Neuronal stem cell (in vitro differentiated cells): ENCODE measurements at regions not wholly inside any gene's neighbourhood (a gene's known extent, or its start where the extent isn't known, plus 50 kb on each side); places are given as distances from the start of the nearest gene placed in this dataset.

Experiments
- DNase-seq: peaks from one replicate; pipeline ENCODE4 v3.0.0-alpha.2; 2013; ENCODE audit warnings: low spot score
- H2AFZ ChIP-seq: one replicate; pipeline ENCODE4 v1.6.1; 2013; ENCODE audit warnings: mild to moderate bottlenecking, low read length, inconsistent platforms
- H2AK5ac ChIP-seq: 2 replicates; pipeline ENCODE4 v1.6.1; 2013; ENCODE audit warnings: low read depth, mild to moderate bottlenecking, inconsistent platforms, low read length, moderate library complexity, mixed read lengths
- H2BK120ac ChIP-seq: 2 replicates; pipeline ENCODE4 v1.6.1; 2013; ENCODE audit warnings: low read depth, mild to moderate bottlenecking, inconsistent platforms, low read length, moderate library complexity, mixed read lengths
- H2BK12ac ChIP-seq: one replicate; pipeline ENCODE4 v1.6.1; 2013; ENCODE audit warnings: low read length, inconsistent platforms
- H2BK15ac ChIP-seq: 2 replicates; pipeline ENCODE4 v1.6.1; 2013; ENCODE audit warnings: mild to moderate bottlenecking, low read length, inconsistent platforms, mixed read lengths
- H2BK5ac ChIP-seq: one replicate; pipeline ENCODE4 v1.6.1; 2013; ENCODE audit warnings: inconsistent platforms, mild to moderate bottlenecking, low read length, moderate library complexity
- H3K14ac ChIP-seq: one replicate; pipeline ENCODE4 v1.6.1; 2013; ENCODE audit warnings: low read length, inconsistent platforms
- H3K18ac ChIP-seq: 2 replicates; pipeline ENCODE4 v1.6.1; 2013; ENCODE audit warnings: low read length, inconsistent platforms
- H3K23ac ChIP-seq: 2 replicates; pipeline ENCODE4 v1.6.1; 2013; ENCODE audit warnings: low read depth, mild to moderate bottlenecking, mixed read lengths, low read length, inconsistent platforms; ENCODE audit not compliant: poor library complexity
- H3K27ac ChIP-seq: replicated peaks from 3 replicates; pipeline ENCODE4 v1.5.1; 2013; ENCODE audit warnings: low read length, inconsistent platforms
- H3K27me3 ChIP-seq, 3 experiments: 2 replicates each; pipeline ENCODE4 v1.6.1; 2013; ENCODE audit warnings: low read length in 3 of 3, mild to moderate bottlenecking in 2 of 3, inconsistent platforms in 1 of 3, low read depth in 1 of 3, mixed read lengths in 1 of 3, moderate library complexity in 1 of 3; ENCODE audit not compliant: control insufficient read depth in 3 of 3, insufficient read depth in 3 of 3
- H3K36me3 ChIP-seq, 2 donors: replicated peaks in 1 of 2; 2 replicates each; pipeline ENCODE4 v1.6.1; 2013; ENCODE audit warnings: low read length in 2 of 2; ENCODE audit not compliant: control insufficient read depth in 2 of 2, insufficient read depth in 2 of 2
- H3K4ac ChIP-seq: 2 replicates; pipeline ENCODE4 v1.6.1; 2013; ENCODE audit warnings: inconsistent platforms, mild to moderate bottlenecking, low read length, moderate library complexity
- H3K4me1 ChIP-seq, 2 donors: 1 replicate in 1 of 2; 2 replicates in 1 of 2; pipeline ENCODE4 v1.6.1; 2013; ENCODE audit warnings: low read length in 2 of 2, low read depth in 1 of 2; ENCODE audit not compliant: control insufficient read depth in 2 of 2, insufficient read depth in 1 of 2
- H3K4me2 ChIP-seq: one replicate; pipeline ENCODE4 v1.6.1; 2013; ENCODE audit warnings: mild to moderate bottlenecking, low read length, inconsistent platforms; ENCODE audit not compliant: insufficient read depth, poor library complexity, severe bottlenecking
- H3K4me3 ChIP-seq, 2 donors: 2 replicates each; pipeline ENCODE4 v1.5.1; 2013; ENCODE audit warnings: low read length in 2 of 2, mild to moderate bottlenecking in 2 of 2, inconsistent platforms in 1 of 2, moderate library complexity in 1 of 2
- H3K79me1 ChIP-seq: one replicate; pipeline ENCODE4 v1.6.1; 2013; ENCODE audit warnings: low read depth, mild to moderate bottlenecking, inconsistent platforms, low read length, moderate library complexity
- H3K9ac ChIP-seq: one replicate; pipeline ENCODE4 v1.6.1; 2013; ENCODE audit warnings: mild to moderate bottlenecking, low read depth, low read length, inconsistent platforms; ENCODE audit not compliant: poor library complexity
- H3K9me3 ChIP-seq, 2 donors: replicated peaks in 1 of 2; 2 replicates each; pipeline versions ENCODE3 to v1.6.1; 2013; ENCODE audit warnings: low read length in 2 of 2, mild to moderate bottlenecking in 2 of 2, inconsistent platforms in 1 of 2, low read depth in 1 of 2, mixed read lengths in 1 of 2, moderate library complexity in 1 of 2; ENCODE audit not compliant: control insufficient read depth in 2 of 2, insufficient read depth in 1 of 2
- H4K8ac ChIP-seq: one replicate; pipeline ENCODE4 v1.6.1; 2013; ENCODE audit warnings: low read depth, mild to moderate bottlenecking, inconsistent platforms, low read length, moderate library complexity
- H4K91ac ChIP-seq: one replicate; pipeline ENCODE4 v1.6.1; 2013; ENCODE audit warnings: low read length, low read depth, mild to moderate bottlenecking, inconsistent platforms; ENCODE audit not compliant: poor library complexity
- WGBS, 2 donors: extraction: QIAGEN DNeasy Blood & Tissue Kit; methylation state at CpG; one replicate each; pipeline ENCODE4 v1.1.7; 2013; ENCODE audit warnings: missing lambda C conversion rate in 2 of 2, mixed read lengths in 1 of 2; ENCODE audit not compliant: insufficient read length in 2 of 2, insufficient replicate concordance in 1 of 2; ENCODE audit errors: extremely low coverage in 2 of 2; 5-methylcytosine and 5-hydroxymethylcytosine counted together

GRCh38 chr17:71398025-71398424, 722.8 kb upstream of the SOX9 start:
- Histone ChIP-seq H3K23ac (no peak overlapping the region), H2BK15ac (no peak overlapping the region), H2BK12ac (no peak overlapping the region), H2AFZ (no peak overlapping the region), H3K36me3 (no peaks in the 10 kb centered on the region), H3K9ac (no peak overlapping the region), H2AK5ac (no peak overlapping the region), H3K18ac (no peak overlapping the region), H3K4me3 (no peak overlapping the region), H3K9me3 (no peaks in the 10 kb centered on the region), H2BK120ac (no peak overlapping the region), H3K4ac (no peak overlapping the region), H3K27ac (no peak overlapping the region), H4K91ac (no peak overlapping the region), H3K4me2 (no peak overlapping the region), H2BK5ac (no peak overlapping the region), H3K4me1 (peaks cover 3 to 5% of the 10 kb centered on the region in 2 donors), H3K14ac (no peak overlapping the region), H3K27me3 (no peaks in the 10 kb centered on the region), H3K79me1 (no peaks in the 10 kb centered on the region), H4K8ac (no peak overlapping the region)
- WGBS, 2 donors = no CpG with 5 or more reads among the region's 2 CpGs
- DNase-seq = no peak

- DNase-seq = no peak
- peak overlapping the region; percentile 31 for H2AFZ ChIP-seq
- H3K4ac ChIP-seq = no peak overlapping the region
- H3K14ac ChIP-seq = no peak overlapping the region
- H3K79me1 ChIP-seq = no peaks in the 10 kb centered on the region
- no peak overlapping the region for H3K18ac ChIP-seq
- H2BK15ac ChIP-seq = no peak overlapping the region
- H3K23ac ChIP-seq = no peak overlapping the region
- no peak overlapping the region for H2BK12ac ChIP-seq
- H3K9me3 ChIP-seq = no peaks in the 10 kb centered on the region
- no peak overlapping the region for H3K27ac ChIP-seq
- no peaks in the 10 kb centered on the region for H3K27me3 ChIP-seq
- peaks cover 3 to 5% of the 10 kb centered on the region in 2 donors for H3K4me1 ChIP-seq
- no peak overlapping the region for H4K91ac ChIP-seq
- no peak overlapping the region for H2AK5ac ChIP-seq
- H4K8ac ChIP-seq = no peak overlapping the region
- H2BK5ac ChIP-seq = no peak overlapping the region
- no CpG with 5 or more reads among the region's 4 CpGs for WGBS, 2 donors
- no peaks in the 10 kb centered on the region for H3K36me3 ChIP-seq
- H2BK120ac ChIP-seq = no peak overlapping the region
- no peak overlapping the region for H3K9ac ChIP-seq
- H3K4me3 ChIP-seq = no peak overlapping the region
- no peak overlapping the region for H3K4me2 ChIP-seq
Observed at GRCh38 chr17:71398800-71399219, 722.0 kb upstream of the SOX9 start.

GRCh38 chr17:71399221-71399620, 721.6 kb upstream of the SOX9 start:
- no peak for DNase-seq
- H2BK5ac ChIP-seq = no peak overlapping the region

GRCh38 chr17:71399649-71400048, 721.2 kb upstream of the SOX9 start:
- H2BK120ac ChIP-seq = no peak overlapping the region
- WGBS, 2 donors = no CpG with 5 or more reads among the region's 1 CpG
- H3K4me3 ChIP-seq = no peak overlapping the region
- H3K27me3 ChIP-seq = no peaks in the 10 kb centered on the region
- no peaks in the 10 kb centered on the region for H3K79me1 ChIP-seq
- no peak overlapping the region for H3K4me2 ChIP-seq
- H3K9ac ChIP-seq = no peak overlapping the region
- H3K18ac ChIP-seq = no peak overlapping the region
- no peaks in the 10 kb centered on the region for H3K36me3 ChIP-seq
- H4K91ac ChIP-seq = no peak overlapping the region
- H2AFZ ChIP-seq = no peak overlapping the region
- DNase-seq = no peak
- no peak overlapping the region for H2BK5ac ChIP-seq
- no peak overlapping the region for H2AK5ac ChIP-seq
- no peak overlapping the region for H3K27ac ChIP-seq
- H3K9me3 ChIP-seq = no peaks in the 10 kb centered on the region
- H4K8ac ChIP-seq = no peak overlapping the region
- H3K4ac ChIP-seq = no peak overlapping the region
- no peak overlapping the region for H2BK15ac ChIP-seq
- no peak overlapping the region for H3K14ac ChIP-seq
- H3K23ac ChIP-seq = no peak overlapping the region
- H2BK12ac ChIP-seq = no peak overlapping the region
- H3K4me1 ChIP-seq = peaks cover 3 to 5% of the 10 kb centered on the region in 2 donors

More at GRCh38 chr17:71399221-71399620, 721.6 kb upstream of the SOX9 start:
- Histone ChIP-seq H3K4ac (no peak overlapping the region), H3K27me3 (no peaks in the 10 kb centered on the region), H2AFZ (peak overlapping the region; percentile 31), H3K18ac (no peak overlapping the region), H3K14ac (no peak overlapping the region), H2BK12ac (no peak overlapping the region), H3K9ac (no peak overlapping the region), H3K79me1 (no peaks in the 10 kb centered on the region), H3K4me3 (no peak overlapping the region), H4K8ac (no peak overlapping the region), H2BK15ac (no peak overlapping the region), H3K4me2 (no peak overlapping the region), H3K23ac (no peak overlapping the region), H3K27ac (no peak overlapping the region), H3K9me3 (no peaks in the 10 kb centered on the region), H3K36me3 (no peaks in the 10 kb centered on the region), H2AK5ac (no peak overlapping the region), H2BK120ac (no peak overlapping the region), H4K91ac (no peak overlapping the region), H3K4me1 (peaks cover 3 to 5% of the 10 kb centered on the region in 2 donors)
- no CpG with 5 or more reads among the region's 3 CpGs for WGBS, 2 donors
